DOHH2 (cell line): ENCODE measurements at regions not wholly inside any gene's neighbourhood (a gene's known extent, or its start where the extent isn't known, plus 50 kb on each side); places are given as distances from the start of the nearest gene placed in this dataset.

ENCODE experiments used
- H3F3A ChIP-seq: fragments of 200-600 bp; sonication (generic), shearing (Covaris generic); 2 replicates; pipeline ENCODE4 v1.6.0; 2016; ENCODE audit warnings: antibody characterized with exemption, mild to moderate bottlenecking; ENCODE audit not compliant: control insufficient read depth, insufficient read depth
- H3K27ac ChIP-seq: fragments of 200-600 bp; sonication (generic); 2 replicates; pipeline ENCODE4 v1.5.1; 2014; ENCODE audit warnings: low read depth, mild to moderate bottlenecking, low read length, moderate library complexity
- H3K27me3 ChIP-seq: fragments of 200-600 bp; sonication (generic); 2 replicates; pipeline ENCODE4 v1.6.1; 2014; ENCODE audit warnings: mild to moderate bottlenecking, low read length, mixed read lengths; ENCODE audit not compliant: control insufficient read depth
- H3K36me3 ChIP-seq: fragments of 200-600 bp; sonication (generic); 2 replicates; pipeline ENCODE4 v1.6.1; 2014; ENCODE audit warnings: mild to moderate bottlenecking, low read length, moderate library complexity, mixed read lengths; ENCODE audit not compliant: control insufficient read depth
- H3K4me1 ChIP-seq: fragments of 200-600 bp; sonication (generic); 2 replicates; pipeline ENCODE4 v1.6.1; 2014; ENCODE audit warnings: mild to moderate bottlenecking, low read length, mixed read lengths; ENCODE audit not compliant: control insufficient read depth
- H3K4me2 ChIP-seq: fragments of 200-600 bp; sonication (generic); 2 replicates; pipeline ENCODE4 v1.6.0; 2014; ENCODE audit warnings: mild to moderate bottlenecking, low read length, moderate library complexity
- H3K4me3 ChIP-seq: fragments of 200-600 bp; sonication (generic); 2 replicates; pipeline ENCODE4 v1.5.1; 2014; ENCODE audit warnings: mild to moderate bottlenecking, low read length, mixed read lengths
- H3K79me2 ChIP-seq: fragments of 200-600 bp; sonication (generic); 2 replicates; pipeline ENCODE4 v1.6.1; 2014; ENCODE audit warnings: mild to moderate bottlenecking, low read length, mixed read lengths; ENCODE audit not compliant: control insufficient read depth
- H3K9me2 ChIP-seq: fragments of 200-600 bp; sonication (generic); replicated peaks from 2 replicates; pipeline ENCODE4 v1.6.1; 2014; ENCODE audit warnings: mild to moderate bottlenecking, low read length, mixed read lengths; ENCODE audit not compliant: control insufficient read depth
- H3K9me3 ChIP-seq: fragments of 200-600 bp; sonication (generic); 2 replicates; pipeline ENCODE4 v1.6.1; 2014; ENCODE audit warnings: antibody characterized with exemption, low read length, mixed read lengths; ENCODE audit not compliant: control insufficient read depth, insufficient read depth
- H4K20me1 ChIP-seq: fragments of 200-600 bp; sonication (generic); 2 replicates; pipeline ENCODE4 v1.6.0; 2014; ENCODE audit warnings: low read depth, mild to moderate bottlenecking, antibody characterized with exemption, low read length, moderate library complexity; ENCODE audit not compliant: control insufficient read depth, insufficient read depth
- EZH2phosphoT487 ChIP-seq: fragments of 200-600 bp; sonication (generic); IDR thresholded peaks from 2 replicates; pipeline ENCODE4 v1.6.1; 2017; ENCODE audit warnings: borderline replicate concordance, mild to moderate bottlenecking, antibody characterized with exemption, low read length, moderate library complexity, mixed read lengths
- TF ChIP-seq, protein P1 (sequence below): fragments of 200-600 bp; sonication (generic); IDR thresholded peaks from one replicate; pipeline ENCODE4 v1.5.1; 2014; ENCODE audit warnings: antibody characterized with exemption, mild to moderate bottlenecking, low read depth, low read length; ENCODE audit not compliant: poor library complexity, severe bottlenecking

DNA sequence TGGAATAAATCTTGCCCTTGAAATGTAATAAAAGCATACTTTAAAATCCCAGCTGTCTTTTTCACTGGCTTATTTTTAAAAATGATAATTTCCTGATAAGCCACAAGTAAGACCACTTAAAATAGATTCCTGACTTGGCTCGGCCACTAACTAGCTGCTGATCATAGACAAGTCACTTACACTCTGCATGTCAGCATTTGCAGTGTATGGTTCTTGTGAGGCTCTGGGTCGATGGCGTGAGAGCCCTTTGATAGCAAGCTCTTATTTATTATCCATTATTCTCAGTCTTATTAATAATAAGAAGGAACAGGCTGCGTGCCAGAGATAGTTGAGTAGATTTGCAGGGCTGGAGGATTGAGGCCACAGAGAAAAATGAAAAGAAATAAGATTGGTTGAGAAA is 110.7 kb upstream of the IL12B start:
- Histone ChIP-seq H4K20me1 (no peaks in the 10 kb centered on the region), H3K9me2 (no peaks in the 10 kb centered on the region), H3K27ac (no peak overlapping the region), H3K36me3 (no peaks in the 10 kb centered on the region), H3K4me3 (no peak overlapping the region), H3K4me2 (no peak overlapping the region), H3K4me1 (no peaks in the 10 kb centered on the region), H3F3A (no peaks in the 10 kb centered on the region), H3K27me3 (peaks cover 7% of the 10 kb centered on the region), H3K79me2 (no peaks in the 10 kb centered on the region), H3K9me3 (no peaks in the 10 kb centered on the region)
- TF ChIP-seq EZH2phosphoT487 = no peak
- TF ChIP-seq, protein P1, sequence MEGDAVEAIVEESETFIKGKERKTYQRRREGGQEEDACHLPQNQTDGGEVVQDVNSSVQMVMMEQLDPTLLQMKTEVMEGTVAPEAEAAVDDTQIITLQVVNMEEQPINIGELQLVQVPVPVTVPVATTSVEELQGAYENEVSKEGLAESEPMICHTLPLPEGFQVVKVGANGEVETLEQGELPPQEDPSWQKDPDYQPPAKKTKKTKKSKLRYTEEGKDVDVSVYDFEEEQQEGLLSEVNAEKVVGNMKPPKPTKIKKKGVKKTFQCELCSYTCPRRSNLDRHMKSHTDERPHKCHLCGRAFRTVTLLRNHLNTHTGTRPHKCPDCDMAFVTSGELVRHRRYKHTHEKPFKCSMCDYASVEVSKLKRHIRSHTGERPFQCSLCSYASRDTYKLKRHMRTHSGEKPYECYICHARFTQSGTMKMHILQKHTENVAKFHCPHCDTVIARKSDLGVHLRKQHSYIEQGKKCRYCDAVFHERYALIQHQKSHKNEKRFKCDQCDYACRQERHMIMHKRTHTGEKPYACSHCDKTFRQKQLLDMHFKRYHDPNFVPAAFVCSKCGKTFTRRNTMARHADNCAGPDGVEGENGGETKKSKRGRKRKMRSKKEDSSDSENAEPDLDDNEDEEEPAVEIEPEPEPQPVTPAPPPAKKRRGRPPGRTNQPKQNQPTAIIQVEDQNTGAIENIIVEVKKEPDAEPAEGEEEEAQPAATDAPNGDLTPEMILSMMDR = no peak

DNA sequence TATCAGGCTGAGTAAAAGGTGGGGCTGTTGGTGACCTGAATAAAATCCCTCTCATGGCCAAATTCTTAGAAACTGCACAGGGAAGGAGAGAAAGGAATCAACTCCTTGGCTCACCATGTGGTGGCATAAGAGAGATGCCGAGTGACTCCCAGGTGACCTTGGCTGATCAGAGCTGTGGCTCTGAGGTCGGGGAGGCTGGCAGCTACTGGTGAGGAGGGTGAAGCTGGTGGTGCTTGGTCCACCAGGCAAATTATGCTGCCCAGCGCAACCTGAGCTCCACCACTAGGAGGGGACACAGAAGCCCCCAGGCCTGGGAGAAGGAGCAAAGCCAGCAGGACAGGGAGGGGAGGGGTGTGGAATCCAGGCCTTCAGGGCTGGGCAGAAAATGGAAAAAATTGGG is 111.2 kb upstream of the IL12B start:
- H3K4me1 ChIP-seq = no peaks in the 10 kb centered on the region
- no peaks in the 10 kb centered on the region for H3F3A ChIP-seq
- no peaks in the 10 kb centered on the region for H3K9me3 ChIP-seq
- no peak for TF ChIP-seq EZH2phosphoT487
- TF ChIP-seq, protein P1 = no peak
- no peaks in the 10 kb centered on the region for H3K9me2 ChIP-seq
- H3K27me3 ChIP-seq = peaks cover 7% of the 10 kb centered on the region
- H3K79me2 ChIP-seq = no peaks in the 10 kb centered on the region
- no peaks in the 10 kb centered on the region for H4K20me1 ChIP-seq
- no peaks in the 10 kb centered on the region for H3K36me3 ChIP-seq
- H3K27ac ChIP-seq = no peak overlapping the region
- H3K4me2 ChIP-seq = no peak overlapping the region
- H3K4me3 ChIP-seq = no peak overlapping the region

DNA sequence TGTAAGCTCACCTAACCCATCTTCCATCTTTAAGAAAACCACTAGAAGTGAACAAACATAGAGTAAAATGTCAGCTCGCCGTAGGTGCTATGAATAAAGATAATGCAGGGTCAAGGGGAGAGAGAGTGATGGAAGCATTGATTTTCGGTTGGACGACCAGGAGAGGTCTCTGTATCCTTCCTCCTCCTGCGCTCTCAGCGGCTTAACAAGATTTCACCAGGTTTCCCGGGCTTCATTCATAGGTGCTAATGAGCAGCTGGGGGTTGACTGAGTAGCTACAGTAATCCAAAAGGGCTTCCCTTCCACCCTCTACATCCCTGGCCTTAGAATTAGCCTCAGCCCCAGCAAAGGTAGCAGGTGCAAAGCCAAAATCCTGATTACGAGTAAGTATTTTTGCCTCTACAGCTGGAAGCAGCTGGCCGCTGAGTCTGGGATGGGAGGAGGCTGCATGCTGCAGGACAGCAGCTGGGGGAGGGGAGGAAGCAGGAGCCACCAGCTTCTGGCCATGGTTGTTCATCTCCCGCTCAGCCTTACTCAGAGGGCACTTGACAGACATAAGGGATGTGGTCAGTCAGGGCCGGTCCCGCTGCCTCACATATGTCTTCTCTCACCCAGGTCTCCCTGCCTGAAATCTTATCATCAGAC is 112.0 kb upstream of the IL12B start:
- Histone ChIP-seq H4K20me1 (no peaks in the 10 kb centered on the region), H3K9me3 (no peaks in the 10 kb centered on the region), H3K4me2 (no peak overlapping the region), H3K9me2 (no peaks in the 10 kb centered on the region), H3K27me3 (peaks cover 7% of the 10 kb centered on the region), H3K36me3 (no peaks in the 10 kb centered on the region), H3K79me2 (no peaks in the 10 kb centered on the region), H3K27ac (no peak overlapping the region), H3K4me3 (no peak overlapping the region), H3K4me1 (no peaks in the 10 kb centered on the region), H3F3A (no peaks in the 10 kb centered on the region)
- no peak for TF ChIP-seq EZH2phosphoT487
- TF ChIP-seq, protein P1 = no peak
